A549 (cell line): ENCODE measurements at regions not wholly inside any gene's neighbourhood (a gene's known extent, or its start where the extent isn't known, plus 50 kb on each side); places are given as distances from the start of the nearest gene placed in this dataset.

Experiments
- ATAC-seq, 2 experiments: fragments of 200-7000 bp in 1 of 2; fragments of >200 bp in 1 of 2; cut with Nextera tagmentation in 1 of 2; cut with Tn5 transposase in 1 of 2; 3 replicates each; pipeline versions ENCODE4 v1.8.0 to v1.9.1; 2018 to 2020; ENCODE audit warnings: mild to moderate bottlenecking in 1 of 2, moderate library complexity in 1 of 2
- CTCF ChIA-PET: fragments of 300-600 bp; sonication (Branson Sonifier 250); formaldehyde crosslinking; extraction: SDS; loops from one replicate; lab custom pipeline; 2021; ENCODE audit warnings: antibody characterized with exemption, inconsistent platforms; lab: Yijun Ruan, JAX
- POLR2A ChIA-PET: fragments of 350-600 bp; formaldehyde crosslinking; extraction: SDS; loops from one replicate; lab custom pipeline; 2021; ENCODE audit warnings: antibody characterized with exemption, inconsistent platforms; lab: Yijun Ruan, JAX
- DNase-seq, 2 experiments: peaks; one replicate each; pipeline versions ENCODE4 v3.0.0 to v3.0.0-alpha.2; 2011 to 2016; ENCODE audit warnings: low read depth in 1 of 2, low spot score in 1 of 2
- FAIRE-seq: peaks from 2 replicates; lab custom pipeline; 2011; peaks lifted over from hg19 to GRCh38; lab: Jason Lieb, UNC
- H3K27ac ChIP-seq, 2 experiments: fragments of >200 bp; sonication (Bioruptor Twin); formaldehyde crosslinking; 3 replicates each; pipeline ENCODE4 v1.5.1; 2016 to 2017
- H3K4me1 ChIP-seq: fragments of >200 bp; sonication (Bioruptor Twin); formaldehyde crosslinking; 3 replicates; pipeline ENCODE4 v1.6.1; 2016
- H3K4me2 ChIP-seq: fragments of >200 bp; sonication (Bioruptor Twin); formaldehyde crosslinking; 3 replicates; pipeline ENCODE4 v1.6.1; 2016
- H3K4me3 ChIP-seq: fragments of >200 bp; sonication (Bioruptor Twin); formaldehyde crosslinking; 3 replicates; pipeline ENCODE4 v1.5.1; 2016
- H3K9me3 ChIP-seq: fragments of >200 bp; sonication (Bioruptor Twin); formaldehyde crosslinking; 3 replicates; pipeline ENCODE4 v1.6.1; 2016
- BCL3 ChIP-seq: fragments of >200 bp; sonication (Bioruptor Twin); formaldehyde crosslinking; IDR thresholded peaks from 3 replicates; pipeline ENCODE4 v1.6.1; 2016
- BHLHE40 ChIP-seq: IDR thresholded peaks from 2 replicates; pipeline ENCODE4 v1.6.1; 2012; ENCODE audit warnings: low read depth, low read length, inconsistent platforms
- CBX8 ChIP-seq: fragments of 200-600 bp; sonication (generic); IDR thresholded peaks from 2 replicates; pipeline ENCODE4 v1.6.1; 2016
- CEBPB ChIP-seq, 2 experiments: fragments of >200 bp in 1 of 2; sonication (Bioruptor Twin) in 1 of 2; formaldehyde crosslinking in 1 of 2; IDR thresholded peaks; 2 replicates each; pipeline ENCODE4 v1.6.1; 2012 to 2016
- CHD2 ChIP-seq: fragments of 150-350 bp; IDR thresholded peaks from 2 replicates; pipeline ENCODE4 v1.6.1; 2014; ENCODE audit warnings: low read length; ENCODE audit not compliant: partially characterized antibody
- CHD4 ChIP-seq: fragments of 200-600 bp; sonication (generic); IDR thresholded peaks from 2 replicates; pipeline ENCODE4 v1.6.1; 2016; ENCODE audit warnings: antibody characterized with exemption, mild to moderate bottlenecking, borderline replicate concordance
- E2F6 ChIP-seq: IDR thresholded peaks from 2 replicates; pipeline ENCODE4 v1.6.1; 2012; ENCODE audit warnings: low read depth, borderline replicate concordance
- EHF ChIP-seq: fragments of 250-450 bp; sonication (Bioruptor Pico); IDR thresholded peaks from 2 replicates; pipeline ENCODE4 v1.5.0; 2020; ENCODE audit warnings: mild to moderate bottlenecking
- EHMT2 ChIP-seq: fragments of 200-600 bp; sonication (generic); IDR thresholded peaks from 2 replicates; pipeline ENCODE4 v1.6.1; 2016; ENCODE audit warnings: antibody characterized with exemption, low read depth, mild to moderate bottlenecking, moderate library complexity
- ESRRA ChIP-seq: fragments of 150-350 bp; IDR thresholded peaks from 2 replicates; pipeline ENCODE4 v1.6.1; 2014; ENCODE audit warnings: mild to moderate bottlenecking, low read length, borderline replicate concordance
- FOXS1 ChIP-seq: fragments of 250-450 bp; sonication (Bioruptor Pico); IDR thresholded peaks from 2 replicates; pipeline ENCODE4 v1.5.0; 2020; ENCODE audit warnings: mild to moderate bottlenecking, moderate library complexity
- HDAC2 ChIP-seq: fragments of 200-600 bp; sonication (generic); IDR thresholded peaks from 2 replicates; pipeline ENCODE4 v1.6.1; 2016
- HEYL ChIP-seq: fragments of 250-450 bp; sonication (Bioruptor Pico); IDR thresholded peaks from 2 replicates; pipeline ENCODE4 v1.8.0; 2021; ENCODE audit warnings: mild to moderate bottlenecking, moderate library complexity
- HMGXB4 ChIP-seq: fragments of 250-450 bp; sonication (Bioruptor Pico); IDR thresholded peaks from 2 replicates; pipeline ENCODE4 v1.5.0; 2021; ENCODE audit warnings: mild to moderate bottlenecking, moderate library complexity, borderline replicate concordance
- HOXA7 ChIP-seq: fragments of 250-450 bp; sonication (Bioruptor Pico); IDR thresholded peaks from 2 replicates; pipeline ENCODE4 v1.5.0; 2020; ENCODE audit warnings: mild to moderate bottlenecking, moderate library complexity
- MAFK ChIP-seq: fragments of 450-650 bp; IDR thresholded peaks from 2 replicates; pipeline ENCODE4 v1.6.1; 2014; ENCODE audit not compliant: partially characterized antibody
- MAZ ChIP-seq: fragments of 150-350 bp; IDR thresholded peaks from 2 replicates; pipeline ENCODE4 v1.6.1; 2014; ENCODE audit warnings: antibody characterized with exemption, low read depth, low read length, borderline replicate concordance
- MYC ChIP-seq: IDR thresholded peaks from 2 replicates; pipeline ENCODE4 v1.6.1; 2012; ENCODE audit warnings: mild to moderate bottlenecking, inconsistent platforms, low read length, improper control_type of control experiment, borderline replicate concordance
- PBX3 ChIP-seq: IDR thresholded peaks from 2 replicates; pipeline ENCODE4 v1.6.1; 2012
- POLR2A ChIP-seq: IDR thresholded peaks from 2 replicates; pipeline ENCODE4 v1.6.1; 2012; ENCODE audit warnings: mild to moderate bottlenecking, low read length
- RARB ChIP-seq: fragments of 250-450 bp; sonication (Bioruptor Pico); IDR thresholded peaks from 2 replicates; pipeline ENCODE4 v1.8.0; 2021; ENCODE audit warnings: mild to moderate bottlenecking, moderate library complexity
- REST ChIP-seq: fragments of 200-600 bp; sonication (generic); IDR thresholded peaks from 2 replicates; pipeline ENCODE4 v1.6.1; 2016; ENCODE audit warnings: antibody characterized with exemption, mild to moderate bottlenecking, moderate library complexity
- RFX5 ChIP-seq: fragments of 450-650 bp; IDR thresholded peaks from 2 replicates; pipeline ENCODE4 v1.7.1; 2014; ENCODE audit warnings: antibody characterized with exemption, mild to moderate bottlenecking, moderate library complexity
- SMC3 ChIP-seq: fragments of >200 bp; sonication (Bioruptor Twin); formaldehyde crosslinking; IDR thresholded peaks from 3 replicates; pipeline ENCODE4 v1.6.1; 2018; ENCODE audit warnings: inconsistent platforms
- USF2 ChIP-seq: fragments of 450-650 bp; IDR thresholded peaks from 2 replicates; pipeline ENCODE4 v1.6.1; 2014; ENCODE audit warnings: antibody characterized with exemption
- ZFP36 ChIP-seq: fragments of 450-650 bp; IDR thresholded peaks from 2 replicates; pipeline ENCODE4 v1.6.1; 2014; ENCODE audit warnings: borderline replicate concordance; ENCODE audit not compliant: partially characterized antibody
- ZNF302 ChIP-seq: fragments of 250-450 bp; sonication (Bioruptor Pico); IDR thresholded peaks from 2 replicates; pipeline ENCODE4 v1.9.0; 2021; ENCODE audit warnings: inconsistent platforms, mild to moderate bottlenecking, moderate library complexity
- ZSCAN20 ChIP-seq: fragments of 250-450 bp; sonication (Bioruptor Pico); IDR thresholded peaks from 2 replicates; pipeline ENCODE4 v1.8.0; 2022; ENCODE audit warnings: mild to moderate bottlenecking, moderate library complexity
- TF ChIP-seq, protein P1 (sequence below): fragments of >200 bp; sonication (Bioruptor Twin); formaldehyde crosslinking; IDR thresholded peaks from 3 replicates; pipeline ENCODE4 v1.5.1; 2016

- TF ChIP-seq USF2 (no peak), RFX5 (no peak), ESRRA (no peak), HEYL (no peak), HOXA7 (CRISPR knock-in tag) (no peak), ZNF302 (CRISPR knock-in tag) (no peak), POLR2A (no peak), REST (no peak), SMC3 (0 out of 3 replicates have a peak, but pooled peaks have one; percentile 32), ZSCAN20 (CRISPR knock-in tag) (no peak), CHD2 (no peak), EHMT2 (no peak), HMGXB4 (CRISPR knock-in tag) (no peak), E2F6 (no peak), BHLHE40 (no peak), ZFP36 (no peak), BCL3 (no peak), RARB (CRISPR knock-in tag) (no peak), FOXS1 (CRISPR knock-in tag) (no peak), EHF (CRISPR knock-in tag) (no peak), MAFK (no peak)
These were observed 467.2 kb upstream of the NRP1 start (continued) for GRCh38 chr10:33801705-33802104.

- Histone ChIP-seq H3K4me1 (peaks cover 50% of the 10 kb centered on the region), H3K4me3 (no peak overlapping the region)
- POLR2A ChIA-PET: no interaction called here
- no peak for DNase-seq
- FAIRE-seq: no peak
- TF ChIP-seq CHD4 (no peak), ZSCAN20 (CRISPR knock-in tag) (no peak), CBX8 (no peak), BHLHE40 (no peak), POLR2A (no peak), HOXA7 (CRISPR knock-in tag) (no peak), MAZ (no peak), MYC (no peak), PBX3 (no peak), HDAC2 (no peak), CEBPB (IDR thresholded peaks at IDR 0.05) (no peak), ESRRA (no peak)
- TF ChIP-seq, protein P1, sequence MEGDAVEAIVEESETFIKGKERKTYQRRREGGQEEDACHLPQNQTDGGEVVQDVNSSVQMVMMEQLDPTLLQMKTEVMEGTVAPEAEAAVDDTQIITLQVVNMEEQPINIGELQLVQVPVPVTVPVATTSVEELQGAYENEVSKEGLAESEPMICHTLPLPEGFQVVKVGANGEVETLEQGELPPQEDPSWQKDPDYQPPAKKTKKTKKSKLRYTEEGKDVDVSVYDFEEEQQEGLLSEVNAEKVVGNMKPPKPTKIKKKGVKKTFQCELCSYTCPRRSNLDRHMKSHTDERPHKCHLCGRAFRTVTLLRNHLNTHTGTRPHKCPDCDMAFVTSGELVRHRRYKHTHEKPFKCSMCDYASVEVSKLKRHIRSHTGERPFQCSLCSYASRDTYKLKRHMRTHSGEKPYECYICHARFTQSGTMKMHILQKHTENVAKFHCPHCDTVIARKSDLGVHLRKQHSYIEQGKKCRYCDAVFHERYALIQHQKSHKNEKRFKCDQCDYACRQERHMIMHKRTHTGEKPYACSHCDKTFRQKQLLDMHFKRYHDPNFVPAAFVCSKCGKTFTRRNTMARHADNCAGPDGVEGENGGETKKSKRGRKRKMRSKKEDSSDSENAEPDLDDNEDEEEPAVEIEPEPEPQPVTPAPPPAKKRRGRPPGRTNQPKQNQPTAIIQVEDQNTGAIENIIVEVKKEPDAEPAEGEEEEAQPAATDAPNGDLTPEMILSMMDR: no peak
- TF ChIP-seq, all 56 proteins: peak for 0
- ATAC-seq: no peak
- H3K9me3 ChIP-seq: no peaks in the 10 kb centered on the region
- H3K4me2 ChIP-seq: peak overlapping the region; percentile 51
- peak overlapping the region; percentile 65 to 80 for H3K27ac ChIP-seq
- CTCF ChIA-PET: interaction anchor here (0.5 kb wide), 1 partner anchor 395 kb away, joined by 4 read pairs; no protein-coding TSS in a partner anchor
These were observed 466.5 kb upstream of the NRP1 start for GRCh38 chr10:33800986-33801385.
